OCI-LY7 (cell line): ENCODE measurements at regions not wholly inside any gene's neighbourhood (a gene's known extent, or its start where the extent isn't known, plus 50 kb on each side); places are given as distances from the start of the nearest gene placed in this dataset.

Experiments
- BruUV-seq: library from RNA; stranded (reverse); fragments of 400-500 nt; replicated peaks from 2 replicates; lab custom pipeline; 2021; lab: Mats Ljungman, UMichigan
- CTCF ChIA-PET: fragments of 300-600 bp; sonication (Branson Sonifier 250); formaldehyde crosslinking; loops from one replicate; lab custom pipeline; 2022; ENCODE audit warnings: antibody characterized with exemption; ENCODE audit not compliant: unreplicated experiment; lab: Charles Lee
- POLR2A ChIA-PET: fragments of 300-600 bp; sonication (Branson Sonifier 250); formaldehyde crosslinking; loops from one replicate; lab custom pipeline; 2022; ENCODE audit warnings: antibody characterized with exemption; lab: Charles Lee
- DNase-seq: peaks from one replicate; pipeline ENCODE4 v3.0.0-alpha.2; 2015; ENCODE audit warnings: low spot score
- H2AFZ ChIP-seq: fragments of 200-600 bp; sonication (generic), shearing (Covaris generic); 2 replicates; pipeline ENCODE4 v1.6.1; 2014; ENCODE audit warnings: mild to moderate bottlenecking, antibody characterized with exemption, low read length, moderate library complexity
- H3K27ac ChIP-seq: fragments of 200-600 bp; sonication (generic); 2 replicates; pipeline ENCODE4 v1.5.1; 2014; ENCODE audit warnings: mixed run types, low read depth, mild to moderate bottlenecking, moderate library complexity, low read length, inconsistent platforms; ENCODE audit not compliant: poor library complexity, severe bottlenecking
- H3K36me3 ChIP-seq: fragments of 200-600 bp; sonication (generic); 2 replicates; pipeline ENCODE4 v1.6.1; 2014; ENCODE audit warnings: mild to moderate bottlenecking, antibody characterized with exemption, low read length, moderate library complexity, mixed read lengths; ENCODE audit not compliant: insufficient read depth
- H3K4me1 ChIP-seq: fragments of 200-600 bp; sonication (generic); 2 replicates; pipeline ENCODE4 v1.5.1; 2014; ENCODE audit warnings: mild to moderate bottlenecking, low read length; ENCODE audit not compliant: insufficient read depth, poor library complexity, severe bottlenecking
- H3K4me2 ChIP-seq: fragments of 200-600 bp; sonication (generic); 2 replicates; pipeline ENCODE4 v1.6.1; 2014; ENCODE audit warnings: mild to moderate bottlenecking, low read length
- H3K4me3 ChIP-seq: fragments of 200-600 bp; sonication (generic); 2 replicates; pipeline ENCODE4 v1.5.1; 2014; ENCODE audit warnings: mild to moderate bottlenecking, low read depth, low read length; ENCODE audit not compliant: poor library complexity, severe bottlenecking
- H3K79me2 ChIP-seq: fragments of 200-600 bp; sonication (generic); 2 replicates; pipeline ENCODE4 v1.6.1; 2016; ENCODE audit warnings: low read depth, mild to moderate bottlenecking, low read length, moderate library complexity, mixed read lengths; ENCODE audit not compliant: insufficient read depth
- H3K9me2 ChIP-seq: fragments of 200-600 bp; sonication (generic); 2 replicates; pipeline ENCODE4 v1.6.1; 2016; ENCODE audit warnings: mild to moderate bottlenecking, low read length, mixed read lengths; ENCODE audit not compliant: insufficient read depth
- H3K9me3 ChIP-seq: fragments of 200-600 bp; sonication (generic); 2 replicates; pipeline ENCODE4 v1.6.1; 2014; ENCODE audit warnings: mild to moderate bottlenecking, mixed run types, low read length, mixed read lengths
- H4K20me1 ChIP-seq: fragments of 200-600 bp; sonication (generic); 2 replicates; pipeline ENCODE4 v1.6.1; 2014; ENCODE audit warnings: mild to moderate bottlenecking, antibody characterized with exemption, low read length, moderate library complexity, mixed read lengths; ENCODE audit not compliant: insufficient read depth
- EZH2phosphoT487 ChIP-seq: fragments of 200-600 bp; sonication (generic); IDR thresholded peaks from 2 replicates; pipeline ENCODE4 v1.6.1; 2018; ENCODE audit warnings: low read depth, borderline replicate concordance, mild to moderate bottlenecking, mixed run types, antibody characterized with exemption, low read length, moderate library complexity, mixed read lengths
- intact Hi-C: fragments of 100-400 bp; cut with micrococcal nuclease; formaldehyde crosslinking; loops from one replicate; pipeline ENCODE4 v1.10.0; 2022; ENCODE audit not compliant: unreplicated experiment
- TF ChIP-seq, protein P1 (sequence below): fragments of 200-600 bp; sonication (generic); conservative IDR thresholded peaks from 2 replicates; pipeline ENCODE4 v1.5.1; 2014; ENCODE audit warnings: mild to moderate bottlenecking, antibody characterized with exemption, low read length, moderate library complexity, mixed read lengths

DNA sequence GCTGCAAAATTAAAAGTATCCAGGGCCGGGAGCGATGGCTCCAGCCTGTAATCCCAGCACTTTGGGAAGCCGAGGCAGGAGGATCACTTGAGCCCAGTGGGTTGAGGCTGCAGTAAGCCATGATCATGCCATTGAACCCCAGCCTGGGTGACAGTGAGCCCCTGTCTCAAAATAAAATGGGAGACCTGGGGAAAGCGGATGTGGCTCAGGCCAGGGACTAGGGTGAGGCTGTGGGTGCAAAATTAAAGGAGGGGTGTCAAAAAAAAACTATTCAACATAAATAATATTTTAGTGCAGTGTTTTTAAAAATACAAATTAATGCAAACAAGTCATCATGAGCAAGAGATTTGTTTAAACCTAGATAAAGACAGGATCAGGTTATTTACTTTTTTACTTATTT lies 100.1 kb upstream of the SLC45A1 start:
- Histone ChIP-seq H3K4me2 (no peak overlapping the region), H3K27ac (no peak overlapping the region), H3K36me3 (no peaks in the 10 kb centered on the region), H3K79me2 (no peaks in the 10 kb centered on the region), H3K9me3 (no peaks in the 10 kb centered on the region), H3K4me3 (no peak overlapping the region), H2AFZ (no peak overlapping the region), H3K9me2 (no peaks in the 10 kb centered on the region), H4K20me1 (no peaks in the 10 kb centered on the region), H3K4me1 (no peaks in the 10 kb centered on the region)
- DNase-seq: no peak
- intact Hi-C loops: no loop called here
- ChIA-PET CTCF (no interaction called here), POLR2A (no interaction called here)
- no TSS peak for BruUV-seq
- TF ChIP-seq, protein P1, sequence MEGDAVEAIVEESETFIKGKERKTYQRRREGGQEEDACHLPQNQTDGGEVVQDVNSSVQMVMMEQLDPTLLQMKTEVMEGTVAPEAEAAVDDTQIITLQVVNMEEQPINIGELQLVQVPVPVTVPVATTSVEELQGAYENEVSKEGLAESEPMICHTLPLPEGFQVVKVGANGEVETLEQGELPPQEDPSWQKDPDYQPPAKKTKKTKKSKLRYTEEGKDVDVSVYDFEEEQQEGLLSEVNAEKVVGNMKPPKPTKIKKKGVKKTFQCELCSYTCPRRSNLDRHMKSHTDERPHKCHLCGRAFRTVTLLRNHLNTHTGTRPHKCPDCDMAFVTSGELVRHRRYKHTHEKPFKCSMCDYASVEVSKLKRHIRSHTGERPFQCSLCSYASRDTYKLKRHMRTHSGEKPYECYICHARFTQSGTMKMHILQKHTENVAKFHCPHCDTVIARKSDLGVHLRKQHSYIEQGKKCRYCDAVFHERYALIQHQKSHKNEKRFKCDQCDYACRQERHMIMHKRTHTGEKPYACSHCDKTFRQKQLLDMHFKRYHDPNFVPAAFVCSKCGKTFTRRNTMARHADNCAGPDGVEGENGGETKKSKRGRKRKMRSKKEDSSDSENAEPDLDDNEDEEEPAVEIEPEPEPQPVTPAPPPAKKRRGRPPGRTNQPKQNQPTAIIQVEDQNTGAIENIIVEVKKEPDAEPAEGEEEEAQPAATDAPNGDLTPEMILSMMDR: no peak
- no peak for TF ChIP-seq EZH2phosphoT487

DNA sequence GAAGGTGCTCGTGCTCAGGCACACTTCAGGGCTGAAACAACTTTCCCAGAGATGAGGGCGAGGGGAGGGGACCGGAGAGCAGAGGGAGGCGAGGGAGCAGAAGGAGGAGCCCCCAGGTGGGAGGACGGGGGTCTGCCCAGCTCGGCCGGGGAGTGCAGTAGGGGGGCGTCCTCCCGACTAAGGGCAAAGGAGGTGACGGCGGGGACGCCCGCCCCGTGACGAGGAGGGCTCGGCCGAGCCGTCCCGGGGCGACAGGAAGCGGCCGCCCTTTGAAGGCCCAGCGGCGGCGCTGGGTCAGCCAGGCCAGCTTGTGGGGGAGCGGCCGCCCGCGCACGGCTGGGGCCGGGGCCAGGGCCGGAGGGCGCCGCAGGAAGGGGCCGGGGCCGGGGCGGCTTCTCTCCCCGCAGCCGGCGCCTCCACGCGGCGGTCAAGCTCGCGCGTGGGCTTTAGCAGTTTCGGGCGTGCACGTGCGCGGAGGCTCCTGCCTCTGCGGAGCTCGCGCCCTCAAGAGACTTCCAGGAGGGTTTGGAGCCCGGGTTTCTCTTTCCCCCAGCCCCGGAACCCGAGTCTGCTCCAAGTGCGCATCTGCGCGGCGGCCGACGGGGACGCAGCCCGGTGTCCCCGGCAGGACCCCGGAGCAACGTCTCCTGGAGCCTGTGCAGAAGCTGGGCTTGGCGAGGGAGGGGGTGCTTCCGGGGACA lies 100.8 kb upstream of the SLC45A1 start:
- intact Hi-C loops: no loop called here
- CTCF ChIA-PET: no interaction called here
- no peak overlapping the region for H3K4me2 ChIP-seq

DNA sequence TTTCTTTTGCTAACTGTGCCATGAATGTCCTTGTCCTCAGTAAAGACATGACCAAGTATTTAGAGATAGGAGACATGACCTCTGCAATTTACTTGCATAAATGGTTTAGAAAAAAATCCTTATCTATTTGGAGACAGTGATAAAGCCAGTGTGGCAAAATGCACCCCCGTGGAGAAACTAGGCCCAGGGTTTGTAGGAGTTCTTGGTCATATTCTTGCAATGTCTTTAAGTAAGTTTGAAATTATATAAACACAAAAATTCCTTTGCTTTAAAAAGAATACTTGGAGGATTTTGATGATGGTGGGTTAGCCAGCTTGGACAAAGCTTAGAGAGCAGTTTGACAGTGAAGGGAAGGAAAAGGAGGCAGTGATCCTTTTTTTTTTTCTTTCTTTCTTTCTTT lies 101.9 kb upstream of the SLC45A1 start:
- BruUV-seq: no TSS peak

More for the DNA sequence above, 100.8 kb upstream of the SLC45A1 start:
- Histone ChIP-seq H3K4me1 (no peaks in the 10 kb centered on the region), H3K9me3 (no peaks in the 10 kb centered on the region), H3K27ac (no peak overlapping the region), H2AFZ (no peak overlapping the region), H3K4me3 (no peak overlapping the region), H3K9me2 (no peaks in the 10 kb centered on the region), H3K36me3 (no peaks in the 10 kb centered on the region), H3K79me2 (no peaks in the 10 kb centered on the region), H4K20me1 (no peaks in the 10 kb centered on the region)
- no peak for TF ChIP-seq EZH2phosphoT487
- TF ChIP-seq, protein P1: no peak
- no TSS peak for BruUV-seq
- POLR2A ChIA-PET: no interaction called here
- no peak for DNase-seq

More for the DNA sequence above, 101.9 kb upstream of the SLC45A1 start:
- Histone ChIP-seq H4K20me1 (no peaks in the 10 kb centered on the region), H3K4me3 (no peak overlapping the region), H3K79me2 (no peaks in the 10 kb centered on the region), H3K27ac (no peak overlapping the region), H3K9me2 (no peaks in the 10 kb centered on the region), H3K4me2 (no peak overlapping the region), H3K9me3 (no peaks in the 10 kb centered on the region), H3K4me1 (no peaks in the 10 kb centered on the region), H2AFZ (no peak overlapping the region), H3K36me3 (no peaks in the 10 kb centered on the region)
- intact Hi-C loops: no loop called here
- ChIA-PET CTCF (no interaction called here), POLR2A (no interaction called here)
- no peak for DNase-seq
- TF ChIP-seq, protein P1: no peak
- TF ChIP-seq EZH2phosphoT487: no peak
